ENCODE measurements at regions not wholly inside any gene's neighbourhood (a gene's known extent, or its start where the extent isn't known, plus 50 kb on each side); places are given as distances from the start of the nearest gene placed in this dataset.

DNA sequence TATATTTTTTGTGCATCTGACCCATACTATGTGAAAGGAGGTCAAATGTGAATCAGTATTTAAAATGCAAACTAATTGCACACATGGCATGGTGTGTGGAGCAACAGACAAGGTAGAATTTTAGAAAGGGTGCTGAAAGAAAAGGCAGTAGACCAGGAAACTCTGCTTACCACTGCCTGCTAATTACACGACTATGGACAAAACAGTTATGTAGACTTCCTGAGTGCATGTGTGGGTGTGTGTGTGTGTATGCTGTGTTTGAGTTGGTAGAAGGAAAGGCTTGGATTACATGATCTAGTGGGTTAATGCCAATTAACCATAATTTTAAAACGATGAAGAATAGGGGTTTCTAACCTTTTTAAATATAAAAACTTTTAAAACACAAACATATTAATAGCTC is 349.9 kb downstream of the SH3GL2 start:
- H3K14ac ChIP-seq (ENCODE audit: insufficient read depth, low read length) = no peak overlapping the region
- H3K23ac ChIP-seq (ENCODE audit: insufficient read length, low read depth, low read length) = no peak overlapping the region
- peaks cover 0 to 2% of the 10 kb centered on the region in 2 experiments; a peak in 1 of 5 replicates for H3K9me3 Mint-ChIP-seq
- no peaks in the 10 kb centered on the region for H3K23me2 ChIP-seq (ENCODE audit: insufficient read length, low read depth, low read length, poor library complexity, severe bottlenecking)
- H3K9me3 ChIP-seq (ENCODE audit: control insufficient read depth, low read depth, low read length) = no peaks in the 10 kb centered on the region
- no peaks in the 10 kb centered on the region for H4K20me1 ChIP-seq (ENCODE audit: control insufficient read depth, insufficient read depth, insufficient read length)
- no peak overlapping the region for H3K27ac Mint-ChIP-seq
- no peaks in the 10 kb centered on the region for H3K79me2 ChIP-seq (ENCODE audit: insufficient read depth, low read length)
- no peak overlapping the region for H3T11ph ChIP-seq (ENCODE audit: low read length)
- no peak overlapping the region for H3K4me3 Mint-ChIP-seq
- peaks cover 12% of the 10 kb centered on the region; the same call in 1 of the 2 replicates for H3K4me1 ChIP-seq (ENCODE audit: insufficient read depth, low read length)
- no peak overlapping the region for H3K27ac ChIP-seq (ENCODE audit: insufficient read length, low read depth, low read length)
- H3K27me3 ChIP-seq (ENCODE audit: insufficient read depth, low read length) = no peaks in the 10 kb centered on the region
- H2BK15ac ChIP-seq (ENCODE audit: low read depth, low read length) = no peak overlapping the region
- no peak overlapping the region for H2BK12ac ChIP-seq (ENCODE audit: insufficient read length, low read depth, low read length)
- no peaks in the 10 kb centered on the region for H3K79me1 ChIP-seq (ENCODE audit: insufficient read depth, low read depth, low read length, poor library complexity, severe bottlenecking)
- no peak overlapping the region for H4K8ac ChIP-seq (replicated peaks; ENCODE audit: insufficient read length, low read depth, low read length)
- H4K91ac ChIP-seq (ENCODE audit: insufficient read length, low read depth, low read length) = no peak overlapping the region
- H2BK120ac ChIP-seq (ENCODE audit: low read depth, low read length, poor library complexity, severe bottlenecking) = no peak overlapping the region
- peaks cover 32% of the 10 kb centered on the region in 2 experiments for H3K4me1 Mint-ChIP-seq
- no peak overlapping the region for H2AK5ac ChIP-seq (ENCODE audit: insufficient read length, low read length)
- TF ChIP-seq, protein P1, sequence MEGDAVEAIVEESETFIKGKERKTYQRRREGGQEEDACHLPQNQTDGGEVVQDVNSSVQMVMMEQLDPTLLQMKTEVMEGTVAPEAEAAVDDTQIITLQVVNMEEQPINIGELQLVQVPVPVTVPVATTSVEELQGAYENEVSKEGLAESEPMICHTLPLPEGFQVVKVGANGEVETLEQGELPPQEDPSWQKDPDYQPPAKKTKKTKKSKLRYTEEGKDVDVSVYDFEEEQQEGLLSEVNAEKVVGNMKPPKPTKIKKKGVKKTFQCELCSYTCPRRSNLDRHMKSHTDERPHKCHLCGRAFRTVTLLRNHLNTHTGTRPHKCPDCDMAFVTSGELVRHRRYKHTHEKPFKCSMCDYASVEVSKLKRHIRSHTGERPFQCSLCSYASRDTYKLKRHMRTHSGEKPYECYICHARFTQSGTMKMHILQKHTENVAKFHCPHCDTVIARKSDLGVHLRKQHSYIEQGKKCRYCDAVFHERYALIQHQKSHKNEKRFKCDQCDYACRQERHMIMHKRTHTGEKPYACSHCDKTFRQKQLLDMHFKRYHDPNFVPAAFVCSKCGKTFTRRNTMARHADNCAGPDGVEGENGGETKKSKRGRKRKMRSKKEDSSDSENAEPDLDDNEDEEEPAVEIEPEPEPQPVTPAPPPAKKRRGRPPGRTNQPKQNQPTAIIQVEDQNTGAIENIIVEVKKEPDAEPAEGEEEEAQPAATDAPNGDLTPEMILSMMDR (conservative IDR thresholded peaks at IDR 0.05) = no peak
- no peak overlapping the region for H4K5ac ChIP-seq (ENCODE audit: insufficient read length, low read depth, low read length)
- no peak overlapping the region for H3K4ac ChIP-seq (ENCODE audit: low read depth, low read length)
- H3K9ac ChIP-seq (ENCODE audit: extremely low read depth, insufficient read length, low read length) = no peak overlapping the region
- H3K56ac ChIP-seq (ENCODE audit: insufficient read length, low read depth, low read length) = no peak overlapping the region
- no peaks in the 10 kb centered on the region for H3K27me3 Mint-ChIP-seq (ENCODE audit: low read depth)
- H3K18ac ChIP-seq (ENCODE audit: insufficient read length, low read depth, low read length) = no peak overlapping the region
- H2BK20ac ChIP-seq (ENCODE audit: low read depth, low read length, poor library complexity, severe bottlenecking) = no peak overlapping the region
- DNase-seq = no peak
- no peaks in the 10 kb centered on the region for H3K36me3 Mint-ChIP-seq (ENCODE audit: insufficient read depth in 1 of 3, low read depth in 3 of 3)
- WGBS (ENCODE audit: extremely low coverage, insufficient read length, low lambda C conversion rate) = no CpG with 5 or more reads among the region's 2 CpGs
- H2AFZ ChIP-seq (ENCODE audit: low read length) = no peak overlapping the region
- H2BK5ac ChIP-seq (ENCODE audit: insufficient read length, low read length) = no peak overlapping the region
- H3K4me2 ChIP-seq (ENCODE audit: insufficient read depth, insufficient read length, low read length) = no peak overlapping the region
